NCI-H2029 (cell line): ENCODE measurements at regions not wholly inside any gene's neighbourhood (a gene's known extent, or its start where the extent isn't known, plus 50 kb on each side); places are given as distances from the start of the nearest gene placed in this dataset.
"Not testable (repeated sequence)": the region's sequence is repeated elsewhere in the genome, so short reads cannot be mapped to it uniquely, and the experiment has no call there.

Experiments used
- DNase-seq: peaks from one replicate; lab custom pipeline; 2025; lab: John Stamatoyannopoulos, UW

DNA sequence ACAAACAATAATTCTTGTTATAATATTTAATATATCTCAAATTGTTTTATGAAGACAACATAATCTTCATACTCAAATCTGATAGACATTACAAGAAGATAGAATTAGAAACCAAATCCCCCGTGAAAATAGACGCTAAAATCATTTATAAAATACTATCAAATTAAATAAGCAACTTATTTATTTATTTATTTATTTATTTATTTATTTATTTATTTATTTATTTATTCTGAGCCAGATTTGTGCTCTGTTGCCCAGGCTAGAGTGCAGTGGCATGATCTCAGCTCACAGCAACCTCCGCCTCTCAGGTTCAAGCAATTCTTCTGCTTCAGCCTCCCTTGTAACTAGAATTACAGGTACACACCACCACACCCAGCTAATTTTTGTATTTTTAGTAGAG is 294.9 kb upstream of the MAGEC2 start:
- DNase-seq, result no peak

DNA sequence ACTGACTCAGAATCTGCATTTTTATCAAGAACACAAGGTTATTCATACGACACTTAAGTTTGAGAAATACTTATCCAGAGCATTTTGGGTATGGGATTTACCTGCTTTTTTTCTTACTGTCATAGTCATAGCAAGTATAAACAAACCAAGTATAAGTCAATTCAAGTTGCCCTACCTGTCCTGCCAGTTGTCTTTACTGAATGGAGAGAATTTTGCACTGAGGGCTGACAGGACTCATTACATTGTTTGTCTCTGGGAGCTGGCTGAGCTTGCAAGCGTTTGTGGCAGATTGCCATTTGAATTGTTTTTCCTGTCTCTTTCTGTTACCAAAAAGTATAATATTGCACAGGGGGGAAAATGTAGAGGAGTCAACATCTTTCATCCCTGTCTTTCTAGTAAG is 278.9 kb upstream of the MAGEC2 start:
- DNase-seq, result no peak

DNA sequence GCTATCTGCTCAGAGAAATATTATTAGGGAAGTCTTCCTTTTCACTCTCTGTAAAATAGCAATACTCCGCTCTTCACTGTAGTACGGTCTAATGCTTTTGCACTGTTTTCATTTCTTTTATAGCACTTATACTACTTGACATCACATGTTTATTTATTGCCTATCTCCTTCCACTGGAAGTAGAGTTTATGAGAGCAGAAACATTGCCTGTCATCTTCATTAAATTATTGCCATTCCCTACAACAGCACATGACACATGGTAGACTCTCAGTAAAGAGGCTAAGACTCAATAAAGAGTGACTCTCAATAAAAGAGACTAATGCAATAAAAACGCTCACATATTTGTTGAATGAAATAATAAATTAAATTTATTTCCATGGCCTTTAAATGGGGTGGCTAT is 241.3 kb upstream of the MAGEC2 start:
- no peak for DNase-seq

DNA sequence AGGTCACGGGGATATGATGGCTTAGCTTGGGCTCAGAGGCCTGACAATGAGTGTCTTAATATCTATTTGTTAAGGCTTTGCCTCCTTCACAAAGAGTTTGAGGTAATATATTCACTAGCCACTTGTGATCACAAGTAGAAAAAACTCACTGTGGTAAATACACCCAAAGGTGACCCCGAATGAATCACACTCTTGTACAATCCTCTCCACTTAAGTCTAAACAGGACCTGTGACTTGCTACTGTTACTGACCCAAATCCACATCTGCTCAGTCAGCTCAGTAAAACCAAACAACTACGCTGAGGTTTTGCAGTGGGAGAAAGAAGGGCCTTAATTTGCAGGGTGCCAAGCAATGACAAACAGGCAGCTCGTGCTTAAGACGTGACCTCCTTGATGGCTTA is 223.8 kb upstream of the MAGEC2 start:
- DNase-seq, result no peak

DNA sequence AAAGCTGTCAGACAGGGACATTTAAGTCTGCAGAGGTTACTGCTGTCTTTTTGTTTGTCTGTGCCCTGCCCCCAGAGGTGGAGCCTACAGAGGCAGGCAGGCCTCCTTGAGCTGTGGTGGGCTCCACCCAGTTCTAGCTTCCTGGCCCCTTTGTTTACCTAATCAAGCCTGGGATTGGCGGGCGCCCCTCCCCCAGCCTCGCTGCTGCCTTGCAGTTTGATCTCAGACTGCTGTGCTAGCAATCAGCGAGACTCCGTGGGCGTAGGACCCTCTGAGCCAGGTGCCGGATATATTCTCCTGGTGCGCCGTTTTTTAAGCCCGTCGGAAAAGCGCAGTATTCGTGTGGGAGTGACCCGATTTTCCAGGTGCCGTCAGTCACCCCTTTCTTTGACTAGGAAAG is 185.9 kb upstream of the MAGEC2 start:
- not testable (repeated sequence) for DNase-seq

DNA sequence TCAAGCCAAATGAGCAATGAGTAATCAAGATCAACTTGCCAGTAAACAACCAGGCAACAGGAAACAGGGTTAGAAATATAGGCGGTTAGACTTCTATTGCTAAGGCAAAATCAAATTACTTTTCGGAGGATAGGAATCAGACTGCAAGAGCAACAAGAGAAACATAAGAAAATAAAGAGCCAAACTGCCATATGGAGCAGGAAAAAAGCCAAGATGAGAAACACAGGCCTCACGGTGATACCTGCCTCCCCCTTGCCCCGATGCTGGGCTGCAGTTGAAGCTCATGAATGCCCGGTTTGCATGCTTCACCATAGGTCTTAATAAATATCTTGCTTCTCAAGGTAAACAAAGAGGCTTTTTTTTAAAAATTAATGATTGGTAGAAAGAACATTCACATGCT is 158.4 kb upstream of the MAGEC2 start:
- DNase-seq, result no peak

DNA sequence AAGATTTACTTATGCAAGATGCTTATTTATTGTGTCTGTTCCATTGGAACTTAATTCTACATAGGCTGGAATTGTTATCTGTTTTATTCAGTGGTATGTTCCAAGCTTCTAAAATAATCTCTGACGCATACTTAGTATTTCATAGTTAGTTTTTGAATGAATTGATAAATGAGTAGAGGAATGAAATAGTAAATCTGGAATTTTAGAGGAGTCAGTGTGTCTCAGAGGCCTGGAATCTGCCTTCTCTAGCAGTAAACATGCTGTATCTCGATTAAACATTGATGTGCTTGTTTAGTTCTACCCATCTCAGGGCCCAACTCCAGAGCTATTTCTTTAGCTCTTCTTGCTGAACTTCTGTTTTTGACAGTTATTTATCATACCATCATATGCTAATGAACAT is 154.2 kb upstream of the MAGEC2 start:
- no peak for DNase-seq

DNA sequence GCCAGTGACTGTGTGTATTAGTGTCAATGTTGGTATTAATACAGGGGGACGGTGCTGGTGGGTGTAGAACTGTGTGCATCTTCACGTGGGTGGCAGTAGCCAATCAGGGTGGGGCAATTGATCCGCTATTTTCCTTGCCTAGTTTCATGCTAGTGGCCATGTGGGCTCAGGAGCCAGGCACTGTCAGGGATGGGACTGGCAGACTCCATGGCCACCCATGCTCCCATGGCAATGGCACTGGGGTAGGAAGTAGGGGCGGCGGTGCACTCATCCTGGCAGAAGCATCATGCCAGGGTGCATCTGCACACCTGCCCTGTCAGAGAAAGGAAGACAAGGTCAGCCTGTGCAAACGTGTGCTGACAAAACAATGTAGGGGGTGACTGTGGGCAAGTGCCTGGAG is 122.1 kb upstream of the MAGEC2 start:
- no peak for DNase-seq

DNA sequence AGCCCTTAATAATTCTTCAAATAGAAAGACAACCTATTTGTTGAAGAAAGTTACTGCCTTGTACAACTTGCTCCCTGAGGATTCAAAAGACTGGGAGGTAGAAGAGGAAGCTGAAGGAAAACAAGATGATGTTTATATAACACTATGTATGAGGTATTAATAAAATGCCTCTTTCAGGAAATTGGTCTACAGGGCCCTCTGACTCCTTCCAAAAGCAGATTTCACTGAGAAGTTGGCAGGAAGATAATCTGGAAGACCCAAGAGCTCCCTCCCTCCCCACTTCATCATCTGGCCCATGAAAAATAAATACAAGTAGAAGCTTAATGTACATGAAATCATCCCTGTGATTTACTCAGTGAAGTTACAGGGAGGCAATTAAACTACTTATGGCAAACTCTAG is 107.5 kb upstream of the MAGEC2 start:
- DNase-seq, result no peak

DNA sequence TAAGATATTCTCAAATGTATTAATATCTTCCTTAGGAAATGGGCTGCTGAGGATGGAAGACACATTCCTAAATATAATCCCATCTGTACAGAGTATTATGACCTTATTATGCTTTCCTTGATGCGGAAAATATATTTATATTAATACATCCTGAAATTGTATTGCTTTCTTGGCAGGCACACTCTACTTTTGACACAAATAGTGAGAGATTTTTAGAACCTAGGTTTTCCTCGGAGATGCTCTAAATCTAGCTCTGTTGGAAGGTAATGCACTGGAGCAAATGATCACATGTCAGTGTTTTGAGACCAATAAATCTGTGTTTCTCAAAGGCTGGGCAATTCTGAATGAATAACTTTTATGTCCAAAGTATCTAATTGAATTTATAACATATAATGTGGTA is 94.3 kb upstream of the MAGEC2 start:
- DNase-seq, result no peak

DNA sequence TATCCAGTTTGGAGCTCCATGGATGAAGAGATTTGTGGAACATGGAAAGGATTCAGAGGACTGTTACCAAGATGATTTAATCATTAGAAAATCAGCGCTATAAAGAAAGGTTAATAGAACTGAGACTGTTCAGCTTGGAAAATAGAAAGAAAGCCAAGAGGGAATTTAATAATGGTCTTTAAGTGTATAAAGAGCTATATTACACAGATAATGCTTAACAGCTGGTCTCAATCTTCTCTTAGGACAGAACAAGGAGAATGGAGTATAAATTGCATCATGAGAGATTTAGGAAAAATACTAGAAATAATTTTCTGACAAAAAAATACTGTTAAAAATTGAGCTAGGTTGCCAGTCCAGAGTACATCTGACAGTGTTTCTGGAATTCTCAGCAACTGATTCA is 91.3 kb upstream of the MAGEC2 start:
- DNase-seq, result no peak

DNA sequence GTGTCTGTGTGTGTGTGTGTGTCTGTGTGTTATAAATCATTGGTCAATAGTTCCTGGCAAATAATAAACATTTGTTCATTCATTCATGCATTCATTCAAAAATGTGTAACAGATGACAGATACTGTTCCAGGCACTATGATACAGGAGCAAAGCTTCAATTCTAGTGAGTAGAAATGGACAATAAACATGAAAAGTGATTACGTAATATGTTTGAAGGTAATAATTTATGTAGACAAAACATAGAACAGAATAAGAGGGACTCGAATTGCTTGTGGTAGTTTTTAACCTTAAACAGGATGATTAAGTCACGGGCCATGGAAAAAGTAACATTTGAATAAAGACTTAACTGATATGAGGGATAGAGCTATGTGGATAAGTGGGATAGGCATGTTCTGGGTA is 90.1 kb upstream of the MAGEC2 start:
- no peak for DNase-seq

DNA sequence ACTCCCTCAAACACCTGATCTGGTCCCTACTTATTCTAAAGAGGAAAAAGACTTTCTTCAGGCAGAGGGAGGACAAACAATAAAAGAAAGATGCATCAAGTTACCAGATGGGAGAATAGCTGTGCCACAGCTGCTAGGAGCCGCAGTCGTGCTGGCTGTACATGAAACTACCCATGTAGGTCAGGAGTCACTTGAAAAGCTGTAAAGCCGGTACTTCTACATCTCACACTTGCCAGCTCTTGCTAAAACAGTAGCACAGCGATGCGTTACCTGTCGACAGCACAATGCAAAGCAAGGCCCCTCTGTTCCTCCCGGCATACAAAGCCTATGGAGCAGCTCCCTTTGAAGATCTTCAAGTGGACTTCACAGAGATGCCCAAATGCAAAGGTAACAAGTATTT is 65.1 kb upstream of the MAGEC2 start:
- DNase-seq, result not testable (repeated sequence)

DNA sequence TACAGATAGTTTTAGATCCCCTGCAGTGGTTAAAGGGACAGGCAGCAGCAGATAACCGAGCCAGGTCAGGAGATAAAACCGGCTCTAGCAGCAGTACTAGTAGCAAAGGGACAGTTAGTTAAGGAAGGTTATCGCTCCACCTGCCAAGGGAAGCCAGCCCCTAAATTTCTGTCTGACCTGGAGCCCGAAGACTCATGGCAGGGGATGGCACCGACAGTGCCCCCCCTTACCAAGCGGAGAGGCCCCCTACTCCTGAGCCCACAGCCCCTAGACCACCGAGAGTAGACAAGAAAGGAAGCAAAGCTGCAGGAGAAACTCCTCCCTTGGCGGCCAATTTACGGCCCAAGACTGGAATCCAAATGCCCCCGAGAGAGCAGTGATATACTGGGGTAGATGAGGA is 61.3 kb upstream of the MAGEC2 start:
- DNase-seq, result no peak

DNA sequence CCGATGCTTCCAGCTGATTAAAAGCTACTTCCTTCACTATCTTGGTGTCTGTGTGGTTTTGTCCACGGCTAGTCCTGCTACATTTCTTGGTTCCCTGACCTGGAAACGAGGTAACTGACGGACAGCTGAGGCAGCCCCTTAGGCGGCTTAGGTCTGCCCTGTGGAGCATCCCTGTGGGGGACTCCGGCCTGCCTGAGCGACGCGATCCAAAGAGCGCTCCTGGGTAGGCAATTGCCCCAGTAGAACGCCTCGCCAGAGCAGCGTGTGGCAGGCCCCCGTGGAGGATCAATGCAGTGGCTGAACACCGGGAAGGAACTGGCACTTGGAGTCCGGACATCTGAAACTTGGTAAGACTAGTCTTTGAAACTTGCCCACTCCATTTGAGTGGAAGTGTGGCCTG is 60.5 kb upstream of the MAGEC2 start:
- not testable (repeated sequence) for DNase-seq

DNA sequence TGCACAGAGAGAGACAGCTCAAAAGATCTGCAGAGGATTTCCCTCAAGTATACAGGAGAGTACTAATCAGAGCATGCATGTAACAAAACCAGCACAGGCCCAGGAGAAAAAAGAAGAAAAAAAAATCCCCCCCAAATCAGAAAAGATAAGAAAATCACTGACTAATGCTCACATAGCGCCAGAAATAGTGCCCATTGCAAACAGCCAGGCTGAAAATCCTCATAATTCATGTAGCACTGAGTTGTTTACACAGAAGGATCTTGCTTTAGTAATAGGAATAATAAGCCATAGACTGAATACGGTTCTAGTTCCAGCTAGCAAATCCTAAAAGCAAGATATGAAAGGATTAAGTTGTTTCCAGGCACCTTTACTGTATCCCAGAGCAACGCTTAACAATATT is 51.8 kb upstream of the MAGEC2 start:
- DNase-seq, result no peak
